RWPE2 (cell line): ENCODE measurements at regions not wholly inside any gene's neighbourhood (a gene's known extent, or its start where the extent isn't known, plus 50 kb on each side); places are given as distances from the start of the nearest gene placed in this dataset.

Experiments
- ATAC-seq: fragments of 200-7000 bp; cut with Tn5 transposase; 3 replicates; pipeline ENCODE4 v1.9.1; 2021; ENCODE audit warnings: low read depth
- DNase-seq: peaks from one replicate; pipeline ENCODE4 v3.0.0-alpha.2; 2020; ENCODE audit warnings: low spot score
- H3K27ac ChIP-seq: fragments of 450-650 bp; 2 replicates; pipeline ENCODE4 v1.5.1; 2017; ENCODE audit warnings: mild to moderate bottlenecking; ENCODE audit not compliant: poor library complexity, severe bottlenecking
- H3K27me3 ChIP-seq: fragments of 250-450 bp; sonication (Bioruptor Pico); 2 replicates; pipeline ENCODE4 v1.5.1; 2021; ENCODE audit warnings: mild to moderate bottlenecking, moderate library complexity; ENCODE audit not compliant: insufficient read depth, poor library complexity, severe bottlenecking
- H3K36me3 ChIP-seq: fragments of 250-450 bp; sonication (Bioruptor Pico); 2 replicates; pipeline ENCODE4 v1.5.1; 2020; ENCODE audit warnings: low read depth, mild to moderate bottlenecking, moderate library complexity
- H3K4me1 ChIP-seq: fragments of 250-450 bp; sonication (Bioruptor Pico); 2 replicates; pipeline ENCODE4 v1.5.1; 2021; ENCODE audit warnings: mild to moderate bottlenecking, moderate library complexity; ENCODE audit not compliant: insufficient read depth, poor library complexity, severe bottlenecking
- H3K4me3 ChIP-seq: fragments of 250-450 bp; sonication (Bioruptor Pico); 2 replicates; pipeline ENCODE4 v1.5.1; 2021; ENCODE audit warnings: mild to moderate bottlenecking, moderate library complexity; ENCODE audit not compliant: severe bottlenecking
- H3K9me3 ChIP-seq: fragments of 250-450 bp; sonication (Bioruptor Pico); 2 replicates; pipeline ENCODE4 v1.5.1; 2021; ENCODE audit warnings: mild to moderate bottlenecking, moderate library complexity; ENCODE audit not compliant: severe bottlenecking
- CTCF ChIP-seq: fragments of 450-650 bp; IDR thresholded peaks from one replicate; pipeline ENCODE4 v1.5.1; 2017; ENCODE audit warnings: mild to moderate bottlenecking, moderate library complexity; ENCODE audit not compliant: poor library complexity, severe bottlenecking

DNA sequence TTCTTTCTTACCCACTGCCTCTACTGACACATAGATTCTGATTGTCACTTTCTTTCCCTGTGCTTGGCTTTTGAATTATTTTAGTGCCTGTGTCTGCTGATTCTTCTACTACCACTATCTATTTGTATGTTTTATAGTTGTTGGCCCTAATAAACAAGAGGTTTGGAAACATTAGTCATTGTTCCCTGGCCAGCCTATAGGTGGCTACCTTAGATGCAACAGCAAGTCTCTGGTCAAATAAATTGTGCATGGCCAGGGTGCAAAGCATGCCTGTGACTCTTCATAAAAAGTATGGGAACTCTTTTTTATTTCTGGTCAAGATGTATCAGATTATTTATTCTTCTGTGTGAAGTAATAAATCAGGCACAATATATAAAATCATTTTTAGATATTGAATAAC, 124.4 kb downstream of the PLK2 start:
- TF ChIP-seq CTCF, result peak; percentile 40
- peaks cover 13% of the 10 kb centered on the region for H3K4me1 ChIP-seq
- no peak for DNase-seq
- H3K4me3 ChIP-seq, result no peak overlapping the region
- H3K27me3 ChIP-seq, result no peaks in the 10 kb centered on the region
- no peaks in the 10 kb centered on the region for H3K36me3 ChIP-seq
- no peak overlapping the region for H3K27ac ChIP-seq
- no peaks in the 10 kb centered on the region for H3K9me3 ChIP-seq
- no peak for ATAC-seq

DNA sequence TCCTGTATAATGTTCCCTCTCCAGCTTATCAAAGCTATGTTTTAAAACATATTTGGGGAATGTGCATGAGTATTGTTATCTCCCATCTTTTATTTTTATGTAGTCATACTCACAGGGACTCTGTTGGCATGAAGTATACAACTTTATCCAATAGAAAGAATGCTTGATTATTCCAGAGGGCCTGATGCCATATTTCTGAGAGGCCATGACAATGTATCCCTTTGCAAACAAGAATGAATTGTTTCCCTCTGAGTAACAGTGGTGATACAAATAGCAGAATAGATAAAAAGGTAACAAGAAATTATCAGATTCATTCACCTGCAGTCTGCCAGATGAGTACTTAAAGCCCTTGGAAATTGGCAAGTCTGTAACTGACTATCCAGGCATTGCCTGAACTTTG, 125.9 kb downstream of the PLK2 start:
- Histone ChIP-seq H3K27me3 (no peaks in the 10 kb centered on the region), H3K4me3 (no peak overlapping the region), H3K36me3 (no peaks in the 10 kb centered on the region), H3K27ac (no peak overlapping the region), H3K4me1 (peaks cover 18% of the 10 kb centered on the region), H3K9me3 (no peaks in the 10 kb centered on the region)
- no peak for DNase-seq
- TF ChIP-seq CTCF, result no peak
- no peak for ATAC-seq

DNA sequence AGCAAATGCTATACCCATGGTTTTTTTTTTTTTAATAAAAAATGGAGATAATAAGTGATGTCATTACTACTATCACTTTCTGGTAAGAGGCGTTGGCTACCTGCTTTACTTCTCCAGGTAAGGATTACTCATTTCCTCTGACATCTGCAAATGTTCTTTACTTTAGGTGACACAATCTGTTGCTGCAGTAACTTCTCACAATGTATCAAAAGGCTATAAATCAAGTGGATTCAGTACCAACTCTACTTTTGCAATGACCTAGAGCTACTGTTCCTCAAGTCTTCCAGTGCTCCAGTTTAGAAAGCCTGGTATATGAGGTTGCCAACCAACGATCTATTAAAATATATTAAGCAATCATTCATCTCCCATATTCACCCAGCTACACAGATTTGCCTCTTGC, 129.1 kb downstream of the PLK2 start:
- ATAC-seq, result peak; percentile 98
- H3K36me3 ChIP-seq, result no peaks in the 10 kb centered on the region
- H3K27ac ChIP-seq, result peak overlapping the region; percentile 59
- DNase-seq, result no peak
- H3K9me3 ChIP-seq, result no peaks in the 10 kb centered on the region
- TF ChIP-seq CTCF, result no peak
- H3K4me3 ChIP-seq, result no peak overlapping the region
- H3K27me3 ChIP-seq, result no peaks in the 10 kb centered on the region
- H3K4me1 ChIP-seq, result peaks cover 18% of the 10 kb centered on the region

GRCh38 chr5:58327289-58327688, 132.6 kb downstream of the PLK2 start:
- DNase-seq, result no peak
- Histone ChIP-seq H3K27me3 (no peaks in the 10 kb centered on the region), H3K4me1 (peaks cover 24% of the 10 kb centered on the region), H3K9me3 (no peaks in the 10 kb centered on the region), H3K4me3 (no peak overlapping the region), H3K36me3 (no peaks in the 10 kb centered on the region), H3K27ac (no peak overlapping the region)
- ATAC-seq, result no peak
- no peak for TF ChIP-seq CTCF

GRCh38 chr5:58326022-58326421, 133.9 kb downstream of the PLK2 start:
- no peak for TF ChIP-seq CTCF
- no peak for ATAC-seq
- Histone ChIP-seq H3K9me3 (no peaks in the 10 kb centered on the region), H3K36me3 (no peaks in the 10 kb centered on the region), H3K4me3 (no peak overlapping the region), H3K27ac (no peak overlapping the region), H3K27me3 (no peaks in the 10 kb centered on the region), H3K4me1 (peaks cover 18% of the 10 kb centered on the region)
- DNase-seq, result no peak
